HEK293T (cell line): ENCODE measurements at regions not wholly inside any gene's neighbourhood (a gene's known extent, or its start where the extent isn't known, plus 50 kb on each side); places are given as distances from the start of the nearest gene placed in this dataset.

Experiments
- CTCF ChIA-PET: fragments of 350-600 bp; formaldehyde crosslinking; extraction: SDS; loops from one replicate; lab custom pipeline; 2021; ENCODE audit warnings: antibody characterized with exemption, inconsistent platforms; lab: Yijun Ruan, JAX
- POLR2A ChIA-PET: fragments of 350-600 bp; formaldehyde crosslinking; extraction: SDS; loops from one replicate; lab custom pipeline; 2020; ENCODE audit warnings: antibody characterized with exemption, inconsistent platforms; lab: Yijun Ruan, JAX
- DNase-seq: peaks from one replicate; pipeline ENCODE4 v3.0.0; 2012; ENCODE audit warnings: mixed read lengths; ENCODE audit errors: extremely low spot score
- ARNT ChIP-seq: fragments of 450-650 bp; IDR thresholded peaks from 2 replicates; pipeline ENCODE4 v1.6.1; 2017; ENCODE audit warnings: mild to moderate bottlenecking
- BHLHE40 ChIP-seq: fragments of 450-650 bp; IDR thresholded peaks from 2 replicates; pipeline ENCODE4 v1.6.1; 2016; ENCODE audit warnings: mild to moderate bottlenecking, moderate library complexity, borderline replicate concordance
- CTBP1 ChIP-seq: fragments of 450-650 bp; IDR thresholded peaks from 2 replicates; pipeline ENCODE4 v1.6.1; 2016; ENCODE audit warnings: borderline replicate concordance
- ELF4 ChIP-seq: fragments of 450-650 bp; IDR thresholded peaks from 2 replicates; pipeline ENCODE4 v1.6.1; 2017; ENCODE audit warnings: antibody characterized with exemption
- FOXA1 ChIP-seq: fragments of 450-650 bp; IDR thresholded peaks from 2 replicates; pipeline ENCODE4 v1.6.1; 2016; ENCODE audit warnings: mild to moderate bottlenecking
- FOXK2 ChIP-seq: fragments of 450-650 bp; IDR thresholded peaks from 2 replicates; pipeline ENCODE4 v1.6.1; 2016; ENCODE audit warnings: mild to moderate bottlenecking
- HDGF ChIP-seq: fragments of 450-650 bp; IDR thresholded peaks from 2 replicates; pipeline ENCODE4 v1.6.1; 2017; ENCODE audit warnings: antibody characterized with exemption, borderline replicate concordance
- LEF1 ChIP-seq: fragments of 450-650 bp; IDR thresholded peaks from 2 replicates; pipeline ENCODE4 v1.6.1; 2017; ENCODE audit warnings: mild to moderate bottlenecking, borderline replicate concordance
- PKNOX1 ChIP-seq: fragments of 450-650 bp; IDR thresholded peaks from 2 replicates; pipeline ENCODE4 v1.6.1; 2016
- SUZ12 ChIP-seq: fragments of 450-650 bp; IDR thresholded peaks from 2 replicates; pipeline ENCODE4 v1.6.1; 2016; ENCODE audit warnings: mild to moderate bottlenecking
- ZNF384 ChIP-seq: fragments of 450-650 bp; IDR thresholded peaks from 2 replicates; pipeline ENCODE4 v1.6.1; 2016

GRCh38 chr18:58813561-58814225 lies 51.0 kb upstream of the ZNF532 start:
- DNase-seq = no peak
- TF ChIP-seq HDGF (no peak), PKNOX1 (no peak), ZNF384 (no peak), FOXA1 (no peak), BHLHE40 (no peak), FOXK2 (no peak), ELF4 (no peak), ARNT (no peak), SUZ12 (no peak)
- CTCF ChIA-PET = interaction anchor here (0.8 kb wide), 1 partner anchor 50 kb away, joined by 3 read pairs; no protein-coding TSS in a partner anchor
- POLR2A ChIA-PET = no interaction called here

GRCh38 chr18:58814317-58814716 lies 50.4 kb upstream of the ZNF532 start:
- ChIA-PET POLR2A (no interaction called here), CTCF (no interaction called here)
- TF ChIP-seq CTBP1 (no peak), PKNOX1 (no peak), LEF1 (no peak), ELF4 (no peak)
- DNase-seq = no peak
